HTR-8/SVneo (cell line): ENCODE measurements at regions not wholly inside any gene's neighbourhood (a gene's known extent, or its start where the extent isn't known, plus 50 kb on each side); places are given as distances from the start of the nearest gene placed in this dataset.

ENCODE experiments used
- DNase-seq: peaks from one replicate; pipeline ENCODE4 v3.0.0; 2011; ENCODE audit warnings: low spot score, mixed read lengths; ENCODE audit not compliant: insufficient read length
- FAIRE-seq: peaks from 2 replicates; lab custom pipeline; 2011; peaks lifted over from hg19 to GRCh38; lab: Jason Lieb, UNC

DNA sequence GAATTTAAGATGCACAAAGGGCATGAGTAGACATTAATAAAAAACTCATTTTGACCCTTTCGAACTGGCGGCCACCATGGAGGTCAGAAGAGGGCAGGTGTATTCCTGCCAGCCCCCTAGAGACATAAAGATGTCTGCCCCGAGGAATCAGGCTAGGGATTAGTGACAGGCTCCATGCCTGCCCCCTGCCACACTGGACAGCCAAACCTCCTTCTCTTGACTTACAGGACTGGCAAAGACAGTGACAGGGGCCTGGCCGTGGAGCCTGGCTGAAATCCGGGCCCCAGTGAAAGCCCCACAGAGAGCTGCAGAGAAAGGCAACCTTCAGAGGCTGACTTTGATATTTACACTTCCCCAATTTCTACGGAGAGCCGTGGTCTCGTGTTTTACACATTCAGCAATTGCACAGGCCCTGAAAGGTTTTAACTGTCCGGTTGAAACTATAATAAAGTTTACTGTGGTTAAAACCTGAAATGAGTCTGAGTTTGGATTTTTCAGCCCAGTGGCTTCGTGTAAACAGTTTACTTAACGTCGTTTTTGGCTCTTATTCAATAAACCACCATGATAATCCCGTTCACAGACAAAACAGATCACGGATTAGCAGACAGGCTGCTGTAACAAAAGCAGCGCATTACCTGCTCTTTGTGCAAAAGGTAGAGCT is 243.9 kb upstream of the MYOCD start:
- FAIRE-seq, result no peak
- DNase-seq, result no peak

DNA sequence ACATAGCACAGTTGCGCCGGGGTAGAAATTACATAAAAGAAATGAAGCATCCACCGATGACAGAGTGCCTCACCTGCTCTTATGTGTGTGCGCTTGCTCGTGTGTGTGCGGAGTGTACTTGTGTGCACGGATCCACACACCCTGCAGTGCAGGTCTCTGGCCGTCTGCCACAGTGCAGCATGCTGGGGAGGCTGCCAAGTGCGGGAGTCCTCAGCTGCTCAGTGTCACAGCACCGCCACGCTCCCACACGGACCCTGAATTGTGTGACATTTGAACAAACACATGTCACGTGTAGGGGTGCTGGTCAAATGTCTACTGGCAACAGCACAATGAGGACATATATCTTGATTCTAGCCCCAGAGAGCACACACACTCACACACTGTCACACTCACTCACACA is 243.0 kb upstream of the MYOCD start:
- DNase-seq, result no peak
- FAIRE-seq, result no peak

DNA sequence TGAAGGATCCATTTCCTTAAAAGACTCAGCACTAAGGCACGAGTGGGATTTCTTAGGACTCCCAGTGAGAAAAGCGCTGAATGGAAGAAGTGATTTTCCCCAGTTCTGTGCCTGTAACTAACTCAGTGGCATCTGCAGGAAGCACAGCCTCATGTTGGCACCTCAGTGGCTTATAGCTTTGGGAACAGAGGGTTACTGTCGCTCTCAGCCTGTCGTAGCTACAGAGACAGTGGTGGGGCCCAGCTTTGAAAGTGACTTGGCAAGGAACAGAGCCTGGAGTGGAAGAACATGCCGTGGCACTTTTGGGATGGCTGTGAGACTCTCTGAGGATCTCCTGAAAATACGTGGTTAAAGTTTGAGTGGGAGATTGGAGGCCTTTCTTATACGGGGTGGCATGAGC is 242.4 kb upstream of the MYOCD start:
- no peak for FAIRE-seq
- DNase-seq, result no peak

DNA sequence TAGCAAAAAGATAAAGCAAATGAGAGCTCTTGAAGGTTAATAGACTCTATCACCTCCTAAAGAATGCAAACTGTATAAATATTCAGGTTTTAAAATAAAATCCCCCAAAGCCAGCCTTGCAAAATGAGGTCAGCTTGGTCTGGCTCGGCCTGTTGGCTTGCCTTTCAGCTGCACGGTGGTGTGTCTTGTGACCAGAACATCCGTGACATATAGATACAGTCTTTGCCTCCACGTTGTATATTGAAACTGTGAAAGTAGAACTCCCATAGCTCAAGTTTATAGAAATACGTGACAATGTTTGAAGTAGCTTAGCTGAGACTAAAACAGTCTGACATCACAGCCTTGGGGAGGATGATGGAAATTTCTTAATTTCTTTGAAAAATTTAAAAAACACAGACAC is 236.6 kb upstream of the MYOCD start:
- FAIRE-seq (no peak), DNase-seq (no peak)

DNA sequence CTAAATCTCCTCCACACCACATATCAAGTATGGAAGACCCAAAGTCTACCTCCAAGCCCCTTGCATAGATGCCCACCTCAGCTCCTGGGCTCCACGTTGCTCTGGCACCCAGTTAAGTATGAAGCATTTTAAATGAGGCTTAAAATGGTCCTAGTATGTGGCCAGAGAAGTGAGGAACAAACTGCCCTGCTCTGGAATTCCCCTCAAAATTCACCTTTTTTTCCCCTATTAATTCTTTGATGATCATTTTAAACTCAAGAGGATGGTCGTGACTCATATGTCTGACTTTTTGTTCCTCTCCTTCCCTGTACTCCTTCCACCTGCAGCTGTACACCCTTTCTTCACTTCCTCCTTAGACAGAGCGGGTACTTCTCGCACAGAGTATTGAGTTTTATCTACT is 234.5 kb upstream of the MYOCD start:
- FAIRE-seq (no peak), DNase-seq (no peak)

DNA sequence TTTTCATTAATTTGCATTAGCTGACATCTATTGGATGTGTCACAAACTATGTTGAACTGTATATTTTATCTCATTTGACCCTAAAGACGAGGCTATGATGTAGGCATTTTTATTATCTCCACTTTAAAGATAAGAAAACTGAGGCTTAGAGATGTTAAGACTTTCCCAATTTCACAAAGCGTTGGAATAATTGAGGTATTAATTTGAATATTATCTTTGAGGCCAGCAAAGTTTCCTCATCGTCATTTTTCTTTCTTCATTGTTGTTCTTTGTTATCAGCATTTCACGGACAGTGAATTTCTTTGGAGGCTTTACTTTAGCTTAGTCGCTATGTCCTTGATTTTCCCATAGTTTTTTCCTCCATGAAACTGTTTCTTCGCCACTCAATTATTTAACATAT is 227.5 kb upstream of the MYOCD start:
- no peak for DNase-seq
- no peak for FAIRE-seq

DNA sequence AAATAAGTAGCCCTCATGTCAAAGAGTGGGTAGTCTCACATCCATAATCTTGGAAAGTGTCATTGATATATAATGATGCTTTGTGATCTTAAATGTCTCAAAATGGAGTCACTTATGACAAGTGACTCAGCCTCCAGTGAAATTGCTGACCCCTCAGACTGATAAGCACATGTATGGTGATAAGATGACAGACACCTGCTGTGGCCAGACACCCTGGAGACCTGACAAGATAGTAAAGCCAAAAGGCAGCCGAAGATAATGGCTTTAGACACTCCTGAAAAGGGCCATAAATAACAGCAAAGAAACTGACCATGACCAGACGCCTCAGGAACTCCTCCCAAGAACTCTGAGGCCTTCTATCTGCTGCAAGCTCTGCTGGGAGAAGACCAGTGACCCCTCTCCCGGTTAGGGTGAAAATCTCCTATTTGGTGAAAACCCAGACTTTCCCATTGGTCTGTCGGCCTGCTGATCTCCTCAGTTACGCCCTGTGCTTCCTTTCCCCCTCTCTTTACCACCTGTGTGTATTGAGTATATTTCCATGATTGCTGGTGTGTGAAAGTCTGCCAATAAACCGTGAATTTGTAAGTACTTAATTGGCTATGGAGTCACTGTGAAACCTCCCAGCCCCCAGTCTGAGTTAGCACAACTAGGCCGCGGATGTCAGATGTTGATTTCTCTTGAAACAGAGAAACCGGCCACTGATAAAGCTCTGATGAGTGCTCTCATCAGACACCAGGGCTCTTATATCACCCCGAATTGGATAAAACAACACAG is 226.7 kb upstream of the MYOCD start:
- no peak for FAIRE-seq
- DNase-seq, result no peak

DNA sequence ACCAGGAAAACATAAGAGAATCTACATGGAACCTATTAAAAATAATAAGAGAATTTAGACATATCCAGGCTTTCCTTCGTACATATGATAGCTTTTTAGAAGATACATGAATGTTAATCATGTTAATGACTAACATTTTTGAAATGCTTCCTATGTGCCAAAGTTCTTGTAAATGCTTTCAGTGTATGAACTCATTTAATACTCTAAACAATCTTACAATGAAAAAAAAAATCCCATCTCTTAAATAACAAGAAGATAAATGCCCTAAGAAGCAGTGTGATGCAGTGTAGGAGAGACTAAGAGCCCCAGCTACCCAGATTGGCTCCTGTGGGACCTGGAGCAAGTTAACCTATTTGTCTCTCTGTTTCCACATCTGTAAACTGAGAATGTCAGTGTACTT is 220.4 kb upstream of the MYOCD start:
- DNase-seq (no peak), FAIRE-seq (no peak)

DNA sequence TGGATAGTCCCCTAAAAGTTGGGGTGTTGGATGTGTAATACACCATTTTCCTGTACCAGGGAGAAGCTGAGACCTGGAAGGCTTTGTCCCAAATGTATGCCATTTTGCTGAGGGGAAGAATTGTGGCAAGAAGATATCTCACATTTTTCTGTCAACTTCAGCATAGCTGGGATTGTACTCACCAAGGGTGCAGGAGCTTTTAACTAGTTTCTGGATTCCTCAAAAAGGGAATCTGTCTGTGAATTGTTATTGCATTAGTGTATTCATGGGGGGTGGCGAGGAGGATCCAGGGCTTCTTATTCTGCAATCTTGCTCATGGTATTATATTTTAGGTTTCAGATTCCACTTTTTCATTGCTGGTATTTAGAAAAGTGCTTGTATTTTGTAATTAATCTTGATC is 208.2 kb upstream of the MYOCD start:
- FAIRE-seq, result no peak
- DNase-seq, result no peak

DNA sequence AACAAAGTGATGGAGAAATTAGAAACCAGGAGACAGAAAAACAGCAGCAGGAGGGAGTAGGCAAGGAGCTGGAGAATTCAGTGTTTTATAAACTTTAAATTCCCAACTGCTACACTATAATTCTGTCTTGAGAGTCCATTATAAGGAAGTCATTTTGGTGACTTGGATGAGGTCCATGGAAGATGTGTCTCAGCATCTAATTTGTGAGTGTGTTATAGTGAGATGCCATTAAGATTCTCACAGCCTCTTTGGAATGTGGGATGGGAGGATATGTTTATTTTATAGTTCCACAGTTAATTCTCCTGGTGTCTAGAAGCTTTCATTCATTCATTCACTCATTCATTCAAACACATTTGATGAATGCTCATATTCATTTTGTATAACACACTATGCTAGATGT is 206.0 kb upstream of the MYOCD start:
- FAIRE-seq, result no peak

DNA sequence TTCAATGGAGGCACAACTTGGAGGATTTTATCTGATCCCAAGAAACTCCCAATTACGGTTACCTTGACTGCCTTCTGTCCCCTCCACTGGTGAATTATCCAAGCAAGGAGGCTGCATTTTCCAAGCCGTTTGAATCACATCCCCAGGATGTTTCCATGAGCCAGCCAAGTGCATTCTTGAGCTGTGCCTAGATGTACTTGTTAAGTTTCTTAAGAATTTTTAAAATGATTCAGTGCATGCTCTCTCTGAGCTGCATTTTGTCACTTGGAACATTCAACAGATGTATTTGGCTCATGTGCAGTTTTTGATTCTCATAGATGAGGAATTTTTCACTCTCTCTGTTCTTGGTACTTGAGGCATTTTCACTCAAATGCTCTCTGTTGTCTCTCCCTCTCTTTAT is 202.6 kb upstream of the MYOCD start:
- DNase-seq, result no peak
- FAIRE-seq, result no peak

More for the DNA sequence above, 206.0 kb upstream of the MYOCD start:
- no peak for DNase-seq

DNA sequence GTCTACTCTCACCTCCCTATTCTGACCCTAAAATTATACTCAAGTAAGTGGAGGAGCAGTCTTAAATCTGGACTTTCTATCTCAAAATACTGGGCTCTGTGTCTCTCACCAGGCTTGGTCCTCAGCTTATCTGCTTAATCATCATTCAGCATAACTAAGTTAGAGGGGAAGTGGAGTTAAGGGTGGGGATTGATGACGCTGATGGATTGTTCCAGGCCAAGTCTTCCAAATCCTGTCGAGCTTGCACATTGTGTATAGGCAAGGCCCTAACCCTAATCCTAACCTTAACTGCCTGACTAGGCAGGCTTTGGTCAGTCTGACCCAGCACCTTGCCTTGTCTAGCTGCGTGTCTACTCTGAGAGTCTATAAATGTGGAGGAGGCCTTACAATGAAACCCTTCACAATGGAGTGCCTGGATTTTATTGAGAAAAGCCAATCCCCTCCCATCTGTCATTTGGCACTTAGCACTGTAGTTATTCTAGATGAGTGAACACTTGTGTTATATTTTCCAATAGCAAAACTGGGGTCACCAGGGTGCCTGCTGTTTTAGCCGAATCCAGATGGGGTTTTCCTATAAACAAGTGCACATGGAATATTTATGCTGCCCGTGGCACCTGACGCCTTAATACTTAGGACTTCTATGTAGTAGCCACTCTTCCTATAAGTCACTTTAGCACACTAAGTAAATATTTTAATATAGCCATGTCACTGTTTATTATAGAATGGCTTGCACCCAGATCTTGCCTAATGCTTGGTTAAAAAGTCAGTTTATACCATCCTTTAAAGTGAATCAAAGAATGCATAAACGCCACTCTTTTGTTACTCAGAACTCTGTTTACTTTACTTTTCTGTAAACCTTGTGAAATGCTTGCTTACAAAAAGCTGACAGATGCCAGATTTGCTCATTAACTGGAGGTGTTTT is 193.2 kb upstream of the MYOCD start:
- no peak for FAIRE-seq

DNA sequence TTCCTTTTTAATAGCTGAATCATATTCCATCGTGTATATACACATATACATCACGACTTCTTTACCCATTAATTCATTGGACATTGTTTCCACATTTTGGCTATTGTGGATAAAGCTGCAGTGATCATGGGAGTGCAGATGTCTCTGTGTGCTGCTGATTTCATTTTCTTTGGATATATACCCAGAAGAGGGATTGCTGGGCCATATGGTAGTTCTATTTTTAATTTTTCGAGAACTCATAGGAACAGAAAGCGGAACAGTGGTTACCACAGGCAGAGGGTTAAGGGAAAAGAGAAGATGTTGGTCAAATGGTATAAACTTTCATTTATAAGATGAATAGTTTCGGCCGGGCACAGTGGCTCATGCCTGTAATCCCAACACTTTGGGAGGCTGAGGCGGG is 187.4 kb upstream of the MYOCD start:
- DNase-seq (no peak), FAIRE-seq (no peak)

More for the DNA sequence above, 193.2 kb upstream of the MYOCD start:
- DNase-seq, result no peak

DNA sequence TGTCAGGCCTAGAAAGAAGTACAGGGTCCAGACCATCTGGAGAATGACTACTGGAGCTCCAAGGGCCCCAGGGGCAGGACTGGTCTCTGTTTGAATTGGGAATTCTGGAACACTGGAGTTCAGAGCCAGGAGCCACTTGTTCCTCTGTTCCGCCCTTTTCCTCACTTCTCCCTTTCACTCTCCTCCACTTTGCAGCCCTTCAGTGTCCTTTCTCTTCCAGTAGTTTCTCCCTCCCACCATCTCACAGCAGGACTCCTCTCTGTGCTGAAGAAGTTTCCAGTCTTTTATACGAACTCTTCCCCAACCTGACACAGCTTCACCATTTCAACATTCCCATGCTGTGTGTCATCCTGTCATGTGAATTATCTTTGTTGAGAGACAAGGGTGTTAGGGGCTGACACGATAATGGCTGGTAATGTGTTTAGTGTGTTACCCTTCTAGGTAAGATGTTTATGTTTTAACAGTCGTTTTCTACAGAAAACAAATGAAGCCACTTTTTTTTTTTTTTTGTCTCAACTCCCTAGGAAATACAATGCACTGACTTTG is 180.3 kb upstream of the MYOCD start:
- DNase-seq (peak; percentile 13), FAIRE-seq (no peak)

DNA sequence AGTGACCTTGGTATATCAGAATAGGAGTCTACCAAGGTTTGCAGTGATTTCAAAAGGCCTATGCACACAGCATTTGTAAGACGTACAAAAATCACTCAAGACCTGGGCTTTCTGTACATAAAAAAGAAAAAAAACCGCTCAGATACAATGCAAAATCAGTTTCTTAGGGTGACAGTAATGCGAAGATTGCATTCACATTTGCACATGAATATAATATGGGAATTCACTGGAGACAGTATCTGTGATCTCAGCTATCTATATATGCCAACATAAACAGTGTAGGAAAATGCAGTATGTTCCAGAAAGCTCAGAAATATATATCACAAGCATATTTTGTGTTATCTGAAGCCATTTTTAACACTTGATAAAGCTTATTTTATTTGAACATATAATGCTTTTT is 176.4 kb upstream of the MYOCD start:
- DNase-seq (no peak), FAIRE-seq (no peak)

DNA sequence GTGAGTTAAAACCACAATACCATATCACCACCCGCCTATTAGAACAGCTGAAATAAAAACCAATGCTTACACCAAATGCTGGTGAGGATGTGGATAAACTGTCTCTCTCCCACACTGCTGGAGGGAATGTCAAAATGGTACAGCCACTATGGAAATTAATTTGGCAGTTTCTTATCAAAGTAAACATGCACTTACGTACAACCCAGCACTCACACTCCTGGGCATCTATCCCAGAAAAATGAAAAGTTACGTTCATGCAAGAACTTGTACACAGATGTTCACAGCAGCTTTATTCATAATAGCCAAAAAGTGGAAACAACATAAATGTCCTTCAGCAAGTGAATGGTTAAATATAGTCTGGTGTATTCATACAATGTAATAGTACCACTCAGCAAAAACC is 173.2 kb upstream of the MYOCD start:
- no peak for FAIRE-seq

DNA sequence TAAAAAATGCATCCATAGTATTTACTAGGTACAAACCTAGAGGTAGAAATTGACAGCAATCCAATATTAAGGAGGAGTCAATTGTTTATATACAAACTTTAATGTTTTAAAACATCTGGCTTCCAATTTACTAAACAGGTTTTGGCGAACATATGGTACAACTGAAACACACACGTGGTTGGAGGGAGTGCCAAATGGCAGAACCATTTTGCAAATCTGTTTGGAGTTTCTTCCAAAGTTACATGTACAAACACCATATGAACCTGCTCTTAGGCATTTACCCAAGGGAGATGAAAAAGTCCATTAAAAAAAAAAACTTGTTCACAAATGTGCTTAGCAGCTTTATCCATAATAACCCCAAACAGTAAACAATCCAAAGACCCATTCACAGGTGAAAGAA is 159.8 kb upstream of the MYOCD start:
- DNase-seq (no peak), FAIRE-seq (no peak)

More for the DNA sequence above, 173.2 kb upstream of the MYOCD start:
- no peak for DNase-seq

DNA sequence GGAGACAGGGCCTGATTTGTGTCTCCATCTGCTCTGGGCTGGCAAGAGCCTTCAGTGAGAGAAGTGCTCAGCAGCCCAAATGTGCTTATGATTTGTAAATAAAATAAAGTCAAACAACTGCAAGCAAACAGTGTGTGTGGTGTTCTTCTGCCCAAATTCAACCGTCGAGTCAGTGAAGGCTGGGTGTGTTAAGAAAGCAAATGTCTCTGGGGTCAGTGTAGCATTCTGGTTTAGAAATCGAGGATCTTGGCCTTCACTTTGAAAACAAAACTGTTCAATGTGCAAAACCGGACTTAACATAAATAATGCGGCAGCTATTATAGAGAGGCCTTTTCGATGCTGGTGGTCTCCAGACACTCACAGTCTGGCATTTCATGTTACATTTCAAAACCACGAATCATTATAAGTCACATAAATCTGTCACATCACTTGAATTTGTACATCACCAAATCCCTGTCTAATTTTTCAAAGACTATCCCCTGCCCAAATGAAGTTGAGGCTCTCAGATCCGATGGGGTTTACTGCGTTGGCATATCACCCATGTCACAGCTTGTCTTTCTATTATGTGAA is 158.6 kb upstream of the MYOCD start:
- DNase-seq, result no peak
- no peak for FAIRE-seq

DNA sequence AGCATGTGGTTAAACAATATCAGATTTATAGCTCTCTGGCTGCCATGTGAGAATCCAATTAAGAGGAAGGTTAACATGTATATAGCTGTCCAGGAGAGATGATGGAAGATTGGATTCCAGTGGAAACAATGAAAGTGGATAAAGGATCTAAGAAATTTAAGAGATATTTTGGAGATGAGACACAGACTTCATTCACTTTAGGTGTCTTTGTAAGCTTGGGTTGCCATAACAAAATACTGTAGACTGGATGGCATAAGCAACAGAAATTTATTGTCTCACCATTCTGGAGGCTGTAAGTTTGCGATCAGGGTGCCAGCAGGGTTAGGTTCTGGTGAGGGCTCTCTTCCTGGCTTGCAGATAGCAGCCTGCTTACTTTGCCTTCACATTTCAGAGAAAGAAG is 155.9 kb upstream of the MYOCD start:
- no peak for DNase-seq
- no peak for FAIRE-seq

DNA sequence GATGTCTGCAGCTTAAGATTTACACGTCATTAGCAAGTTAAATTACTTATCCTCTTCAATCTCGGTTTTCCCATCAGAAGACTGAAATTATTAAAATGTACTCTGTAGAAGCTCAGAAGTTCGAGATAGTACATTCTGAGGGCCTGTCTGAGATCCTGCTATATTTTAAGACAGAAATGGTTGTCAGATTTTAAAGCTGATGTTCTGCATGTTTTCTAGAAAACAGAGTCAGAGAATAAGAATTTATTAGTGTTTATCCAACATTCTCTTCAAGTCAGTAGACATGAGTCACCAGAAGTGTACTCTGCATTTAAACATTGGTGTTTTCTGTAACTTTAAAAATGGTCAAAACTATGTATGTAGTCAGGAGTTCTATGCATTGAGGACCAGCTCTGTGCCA is 155.2 kb upstream of the MYOCD start:
- DNase-seq (no peak), FAIRE-seq (no peak)
